Brain microvascular endothelial cell (primary cell): ENCODE measurements at regions not wholly inside any gene's neighbourhood (a gene's known extent, or its start where the extent isn't known, plus 50 kb on each side); places are given as distances from the start of the nearest gene placed in this dataset.

Source experiments
- DNase-seq: peaks from one replicate; pipeline ENCODE4 v3.0.0-alpha.2; 2020
- H3K27ac ChIP-seq: fragments of 250-450 bp; sonication (Bioruptor Pico); 2 replicates; pipeline ENCODE4 v1.5.1; 2020; ENCODE audit warnings: mild to moderate bottlenecking, moderate library complexity
- H3K27me3 ChIP-seq: fragments of 250-450 bp; sonication (Bioruptor Pico); replicated peaks from 2 replicates; pipeline ENCODE4 v1.5.1; 2020; ENCODE audit warnings: mild to moderate bottlenecking
- H3K36me3 ChIP-seq: fragments of 250-450 bp; sonication (Bioruptor Pico); replicated peaks from 2 replicates; pipeline ENCODE4 v1.5.1; 2020; ENCODE audit warnings: mild to moderate bottlenecking
- H3K4me3 ChIP-seq: 2 replicates; pipeline ENCODE4 v1.5.1; 2011; ENCODE audit warnings: low read depth, mild to moderate bottlenecking, control low read depth, low read length, moderate library complexity
- CTCF ChIP-seq: IDR thresholded peaks from 2 replicates; pipeline ENCODE4 v1.5.1; 2011; ENCODE audit warnings: low read depth, mild to moderate bottlenecking, moderate library complexity, low read length, control low read depth, inconsistent platforms; ENCODE audit errors: missing control alignments
- in situ Hi-C: cut with HindIII; loops from 2 replicates; pipeline ENCODE4 v1.10.0; 2017; ENCODE audit warnings: low sequenced_read_pairs, low pct_ligation_motif_present

GRCh38 chr18:78566065-78566464, 413.6 kb upstream of the SALL3 start:
- no peak for TF ChIP-seq CTCF
- in situ Hi-C loops = no loop called here
- H3K27me3 ChIP-seq = no peaks in the 10 kb centered on the region
- DNase-seq = no peak
- H3K27ac ChIP-seq = no peak overlapping the region
- H3K36me3 ChIP-seq = no peaks in the 10 kb centered on the region
- H3K4me3 ChIP-seq = no peak overlapping the region

- in situ Hi-C loops = no loop called here
- H3K4me3 ChIP-seq = no peak overlapping the region
- H3K27ac ChIP-seq = no peak overlapping the region
- no peaks in the 10 kb centered on the region for H3K27me3 ChIP-seq
- no peak for DNase-seq
- no peak for TF ChIP-seq CTCF
- H3K36me3 ChIP-seq = no peaks in the 10 kb centered on the region
Measured at GRCh38 chr18:78566720-78567119, 412.9 kb upstream of the SALL3 start.

- no peaks in the 10 kb centered on the region for H3K27me3 ChIP-seq
- in situ Hi-C loops = no loop called here
- TF ChIP-seq CTCF = no peak
- H3K4me3 ChIP-seq = no peak overlapping the region
- H3K36me3 ChIP-seq = no peaks in the 10 kb centered on the region
- no peak for DNase-seq
- no peak overlapping the region for H3K27ac ChIP-seq
Measured at GRCh38 chr18:78571063-78571785, 408.4 kb upstream of the SALL3 start.

- no peak overlapping the region for H3K4me3 ChIP-seq
- no peaks in the 10 kb centered on the region for H3K27me3 ChIP-seq
- no peak for TF ChIP-seq CTCF
- no peaks in the 10 kb centered on the region for H3K36me3 ChIP-seq
- in situ Hi-C loops = no loop called here
- no peak for DNase-seq
- H3K27ac ChIP-seq = no peak overlapping the region
Measured at GRCh38 chr18:78571831-78572347, 407.7 kb upstream of the SALL3 start.

GRCh38 chr18:78573773-78574172, 405.8 kb upstream of the SALL3 start:
- in situ Hi-C loops = no loop called here
- Histone ChIP-seq H3K4me3 (no peak overlapping the region), H3K36me3 (no peaks in the 10 kb centered on the region), H3K27me3 (no peaks in the 10 kb centered on the region), H3K27ac (no peak overlapping the region)
- TF ChIP-seq CTCF = no peak
- DNase-seq = no peak

GRCh38 chr18:78576967-78577366, 402.7 kb upstream of the SALL3 start:
- H3K36me3 ChIP-seq = no peaks in the 10 kb centered on the region
- no peak for DNase-seq
- in situ Hi-C loops = no loop called here
- H3K27me3 ChIP-seq = no peaks in the 10 kb centered on the region
- H3K4me3 ChIP-seq = no peak overlapping the region
- no peak for TF ChIP-seq CTCF
- H3K27ac ChIP-seq = no peak overlapping the region
